ENCODE measurements at regions not wholly inside any gene's neighbourhood (a gene's known extent, or its start where the extent isn't known, plus 50 kb on each side); places are given as distances from the start of the nearest gene placed in this dataset.
"Not testable (repeated sequence)": the region's sequence is repeated elsewhere in the genome, so short reads cannot be mapped to it uniquely, and the experiment has no call there.

DNA sequence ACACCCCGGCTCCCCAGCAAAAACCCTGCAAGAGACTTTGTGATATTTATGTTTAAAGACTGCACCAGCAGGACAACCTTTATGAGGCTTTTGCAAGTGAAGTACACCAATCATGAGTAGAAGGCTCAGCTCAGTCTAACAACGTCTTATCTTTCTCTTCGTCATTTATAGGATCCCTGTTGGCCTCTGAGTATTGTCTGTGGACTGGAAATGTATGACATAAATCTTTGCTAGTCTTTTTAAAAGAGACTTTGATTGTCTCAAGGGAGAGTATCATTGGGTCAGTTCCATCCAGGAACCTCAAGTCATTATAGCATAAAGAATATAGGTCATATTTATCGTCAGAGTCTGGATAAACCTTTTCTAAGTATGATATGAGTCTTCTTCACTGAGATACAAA lies 505.0 kb upstream of the SOX9 start:
- H3K27ac ChIP-seq (ENCODE audit: low read depth, low read length), result no peak overlapping the region
- no peaks in the 10 kb centered on the region for H3K36me3 ChIP-seq (ENCODE audit: low read length)
- no peak overlapping the region for H3K9ac ChIP-seq (ENCODE audit: low read length)
- no peaks in the 10 kb centered on the region for H3K9me2 ChIP-seq (replicated peaks; ENCODE audit: insufficient read depth, low read length)
- no peaks in the 10 kb centered on the region for H4K20me1 ChIP-seq (ENCODE audit: low read depth, low read length)
- no peaks in the 10 kb centered on the region for H3K79me2 ChIP-seq (ENCODE audit: insufficient read depth, low read length)
- H3K27me3 ChIP-seq (ENCODE audit: low read length), result no peaks in the 10 kb centered on the region
- no peak overlapping the region for H3K4me3 ChIP-seq (ENCODE audit: insufficient read depth, low read length, poor library complexity, severe bottlenecking)
- H3K4me2 ChIP-seq (ENCODE audit: low read depth, low read length, poor library complexity, severe bottlenecking), result no peak overlapping the region
- no peaks in the 10 kb centered on the region for H3K9me3 ChIP-seq (ENCODE audit: insufficient read depth, low read length)
- TF ChIP-seq, protein P1, sequence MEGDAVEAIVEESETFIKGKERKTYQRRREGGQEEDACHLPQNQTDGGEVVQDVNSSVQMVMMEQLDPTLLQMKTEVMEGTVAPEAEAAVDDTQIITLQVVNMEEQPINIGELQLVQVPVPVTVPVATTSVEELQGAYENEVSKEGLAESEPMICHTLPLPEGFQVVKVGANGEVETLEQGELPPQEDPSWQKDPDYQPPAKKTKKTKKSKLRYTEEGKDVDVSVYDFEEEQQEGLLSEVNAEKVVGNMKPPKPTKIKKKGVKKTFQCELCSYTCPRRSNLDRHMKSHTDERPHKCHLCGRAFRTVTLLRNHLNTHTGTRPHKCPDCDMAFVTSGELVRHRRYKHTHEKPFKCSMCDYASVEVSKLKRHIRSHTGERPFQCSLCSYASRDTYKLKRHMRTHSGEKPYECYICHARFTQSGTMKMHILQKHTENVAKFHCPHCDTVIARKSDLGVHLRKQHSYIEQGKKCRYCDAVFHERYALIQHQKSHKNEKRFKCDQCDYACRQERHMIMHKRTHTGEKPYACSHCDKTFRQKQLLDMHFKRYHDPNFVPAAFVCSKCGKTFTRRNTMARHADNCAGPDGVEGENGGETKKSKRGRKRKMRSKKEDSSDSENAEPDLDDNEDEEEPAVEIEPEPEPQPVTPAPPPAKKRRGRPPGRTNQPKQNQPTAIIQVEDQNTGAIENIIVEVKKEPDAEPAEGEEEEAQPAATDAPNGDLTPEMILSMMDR (IDR thresholded peaks at IDR 0.05; ENCODE audit: insufficient read depth, low read length, poor library complexity, severe bottlenecking), result no peak
- no peak for TF ChIP-seq EZH2phosphoT487 (conservative IDR thresholded peaks at IDR 0.05; ENCODE audit: low read length)
- no peak overlapping the region for H2AFZ ChIP-seq (ENCODE audit: low read depth, low read length, severe bottlenecking)
- no peaks in the 10 kb centered on the region for H3F3A ChIP-seq (ENCODE audit: insufficient read depth)

DNA sequence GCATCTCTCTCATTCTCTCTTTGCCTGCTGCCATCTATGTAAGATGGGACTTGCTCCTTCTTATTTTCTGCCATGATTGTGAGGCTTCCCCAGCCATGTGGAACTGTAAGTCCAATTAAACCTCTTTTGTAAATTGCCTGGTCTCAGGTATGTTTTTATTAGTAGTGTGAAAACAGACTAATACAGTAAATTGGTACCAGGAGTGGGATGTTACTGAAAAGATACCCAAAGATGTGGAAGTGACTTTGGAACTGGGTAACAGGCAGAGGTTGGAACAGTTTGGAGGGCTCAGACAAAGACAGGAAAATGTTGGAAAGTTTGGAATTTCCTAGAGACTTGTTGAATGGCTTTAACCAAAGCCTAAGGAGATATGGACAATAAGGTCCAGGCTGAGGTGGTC lies 503.1 kb upstream of the SOX9 start:
- H3K4me2 ChIP-seq (ENCODE audit: low read depth, low read length, poor library complexity, severe bottlenecking); H3K27me3 ChIP-seq (ENCODE audit: low read length); H3K9me2 ChIP-seq (replicated peaks; ENCODE audit: insufficient read depth, low read length); H3K79me2 ChIP-seq (ENCODE audit: insufficient read depth, low read length); H3F3A ChIP-seq (ENCODE audit: insufficient read depth); H3K9me3 ChIP-seq (ENCODE audit: insufficient read depth, low read length); H3K36me3 ChIP-seq (ENCODE audit: low read length); H3K27ac ChIP-seq (ENCODE audit: low read depth, low read length); H3K4me3 ChIP-seq (ENCODE audit: insufficient read depth, low read length, poor library complexity, severe bottlenecking); H4K20me1 ChIP-seq (ENCODE audit: low read depth, low read length); H3K9ac ChIP-seq (ENCODE audit: low read length); H2AFZ ChIP-seq (ENCODE audit: low read depth, low read length, severe bottlenecking): not testable (repeated sequence)

DNA sequence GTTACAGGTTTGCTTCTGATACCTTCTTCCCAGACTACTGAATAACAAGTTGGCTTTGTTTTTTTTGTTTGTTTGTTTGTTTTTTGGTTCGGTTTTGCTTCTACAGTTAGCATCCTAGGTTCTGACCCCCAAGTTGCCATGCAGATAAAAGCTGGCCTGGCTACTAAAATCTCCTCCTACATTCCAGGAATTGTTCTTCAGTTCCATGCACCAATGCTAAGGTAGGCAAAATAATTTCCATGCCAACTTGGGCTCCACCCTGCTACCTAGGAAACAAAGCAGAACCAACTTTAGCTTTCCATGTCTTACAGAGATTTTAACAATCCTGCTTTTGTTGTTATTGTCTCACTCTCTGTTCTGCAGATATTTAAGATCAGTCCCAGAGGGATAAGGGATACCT lies 495.5 kb upstream of the SOX9 start:
- H3K27me3 ChIP-seq (ENCODE audit: low read length), result no peaks in the 10 kb centered on the region
- H3K9me2 ChIP-seq (replicated peaks; ENCODE audit: insufficient read depth, low read length), result 0 out of 2 replicates have a peak, but pooled peaks cover 2% of the 10 kb centered on the region
- no peaks in the 10 kb centered on the region for H3K36me3 ChIP-seq (ENCODE audit: low read length)
- H3K4me2 ChIP-seq (ENCODE audit: low read depth, low read length, poor library complexity, severe bottlenecking), result no peak overlapping the region
- H3K27ac ChIP-seq (ENCODE audit: low read depth, low read length), result no peak overlapping the region
- no peaks in the 10 kb centered on the region for H3F3A ChIP-seq (ENCODE audit: insufficient read depth)
- H3K9me3 ChIP-seq (ENCODE audit: insufficient read depth, low read length), result no peaks in the 10 kb centered on the region
- H3K4me3 ChIP-seq (ENCODE audit: insufficient read depth, low read length, poor library complexity, severe bottlenecking), result no peak overlapping the region
- H4K20me1 ChIP-seq (ENCODE audit: low read depth, low read length), result no peaks in the 10 kb centered on the region
- TF ChIP-seq EZH2phosphoT487 (conservative IDR thresholded peaks at IDR 0.05; ENCODE audit: low read length), result no peak
- TF ChIP-seq, protein P1 (IDR thresholded peaks at IDR 0.05; ENCODE audit: insufficient read depth, low read length, poor library complexity, severe bottlenecking), result no peak
- H3K9ac ChIP-seq (ENCODE audit: low read length), result no peak overlapping the region
- no peaks in the 10 kb centered on the region for H3K79me2 ChIP-seq (ENCODE audit: insufficient read depth, low read length)
- H2AFZ ChIP-seq (ENCODE audit: low read depth, low read length, severe bottlenecking), result no peak overlapping the region

- Histone ChIP-seq H3K9ac (ENCODE audit: low read length) (no peak overlapping the region), H3F3A (ENCODE audit: insufficient read depth) (no peaks in the 10 kb centered on the region), H3K9me2 (replicated peaks; ENCODE audit: insufficient read depth, low read length) (no peaks in the 10 kb centered on the region), H4K20me1 (ENCODE audit: low read depth, low read length) (no peaks in the 10 kb centered on the region), H3K9me3 (ENCODE audit: insufficient read depth, low read length) (no peaks in the 10 kb centered on the region), H3K79me2 (ENCODE audit: insufficient read depth, low read length) (no peaks in the 10 kb centered on the region), H3K4me2 (ENCODE audit: low read depth, low read length, poor library complexity, severe bottlenecking) (no peak overlapping the region), H3K36me3 (ENCODE audit: low read length) (no peaks in the 10 kb centered on the region), H3K27ac (ENCODE audit: low read depth, low read length) (no peak overlapping the region), H3K27me3 (ENCODE audit: low read length) (no peaks in the 10 kb centered on the region), H3K4me3 (ENCODE audit: insufficient read depth, low read length, poor library complexity, severe bottlenecking) (no peak overlapping the region), H2AFZ (ENCODE audit: low read depth, low read length, severe bottlenecking) (no peak overlapping the region)
- no peak for TF ChIP-seq EZH2phosphoT487 (conservative IDR thresholded peaks at IDR 0.05; ENCODE audit: low read length)
- TF ChIP-seq, protein P1 (IDR thresholded peaks at IDR 0.05; ENCODE audit: insufficient read depth, low read length, poor library complexity, severe bottlenecking), result no peak
Measured at GRCh38 chr17:71628306-71628705, 492.5 kb upstream of the SOX9 start.
